AG04449 (cell line): ENCODE measurements at regions not wholly inside any gene's neighbourhood (a gene's known extent, or its start where the extent isn't known, plus 50 kb on each side); places are given as distances from the start of the nearest gene placed in this dataset.

Source experiments
- CTCF ChIA-PET: fragments of 350-600 bp; formaldehyde crosslinking; extraction: SDS; loops from one replicate; lab custom pipeline; 2021; ENCODE audit warnings: antibody characterized with exemption; lab: Yijun Ruan, JAX
- POLR2A ChIA-PET: fragments of 400-600, 350-600 bp; formaldehyde crosslinking; extraction: SDS; loops from one replicate; lab custom pipeline; 2020; ENCODE audit warnings: antibody characterized with exemption, inconsistent platforms; lab: Yijun Ruan, JAX
- DNase-seq: peaks from one replicate; pipeline ENCODE4 v3.0.0-alpha.2; 2010; ENCODE audit warnings: low read depth, low spot score
- H3K4me3 ChIP-seq: 2 replicates; pipeline ENCODE4 v1.5.1; 2011; ENCODE audit warnings: low read depth, mild to moderate bottlenecking, control low read depth, low read length
- CTCF ChIP-seq: IDR thresholded peaks from one replicate; pipeline ENCODE4 v1.5.1; 2011; ENCODE audit warnings: mild to moderate bottlenecking, moderate library complexity, low read length, control low read depth, inconsistent platforms; ENCODE audit not compliant: insufficient read depth; ENCODE audit errors: missing control alignments

GRCh38 chr16:62545039-62545438 lies 508.8 kb upstream of the CDH8 start:
- CTCF ChIA-PET = no interaction called here
- DNase-seq = no peak
- H3K4me3 ChIP-seq = no peak overlapping the region
- no peak for TF ChIP-seq CTCF
- POLR2A ChIA-PET = no interaction called here

- no peak for TF ChIP-seq CTCF
- no peak for DNase-seq
- ChIA-PET POLR2A (no interaction called here), CTCF (no interaction called here)
- no peak overlapping the region for H3K4me3 ChIP-seq
Measured at GRCh38 chr16:62543516-62543915, 507.3 kb upstream of the CDH8 start.

GRCh38 chr16:62539657-62540056 lies 503.4 kb upstream of the CDH8 start:
- DNase-seq = no peak
- ChIA-PET CTCF (no interaction called here), POLR2A (no interaction called here)
- TF ChIP-seq CTCF = no peak
- no peak overlapping the region for H3K4me3 ChIP-seq

GRCh38 chr16:62530426-62530825 lies 494.2 kb upstream of the CDH8 start:
- no peak for TF ChIP-seq CTCF
- no peak for DNase-seq
- H3K4me3 ChIP-seq = no peak overlapping the region
- ChIA-PET POLR2A (no interaction called here), CTCF (no interaction called here)

GRCh38 chr16:62516001-62516400 lies 479.8 kb upstream of the CDH8 start:
- ChIA-PET CTCF (no interaction called here), POLR2A (no interaction called here)
- no peak for DNase-seq
- no peak overlapping the region for H3K4me3 ChIP-seq
- no peak for TF ChIP-seq CTCF

GRCh38 chr16:62503073-62503472 lies 466.8 kb upstream of the CDH8 start:
- ChIA-PET CTCF (no interaction called here), POLR2A (no interaction called here)
- no peak for TF ChIP-seq CTCF

More at GRCh38 chr16:62503073-62503472, 466.8 kb upstream of the CDH8 start:
- DNase-seq = no peak
- H3K4me3 ChIP-seq = no peak overlapping the region
